Ascending aorta (tissue), 2 donors: ENCODE measurements at regions not wholly inside any gene's neighbourhood (a gene's known extent, or its start where the extent isn't known, plus 50 kb on each side); places are given as distances from the start of the nearest gene placed in this dataset.

Source experiments
- DNase-seq, 2 donors: peaks; one replicate each; pipeline ENCODE4 v3.0.0-alpha.2; 2019; ENCODE audit warnings: low spot score in 2 of 2
- H3K27ac ChIP-seq, 2 donors: fragments of 200-600 bp; sonication (generic); one replicate each; pipeline ENCODE4 v1.5.1; 2016 to 2017; ENCODE audit warnings: mild to moderate bottlenecking in 1 of 2
- H3K27me3 ChIP-seq: fragments of 200-600 bp; sonication (generic); one replicate; pipeline ENCODE4 v1.5.1; 2017
- H3K36me3 ChIP-seq, 2 donors: fragments of 200-600 bp; sonication (generic); one replicate each; pipeline ENCODE4 v1.5.1; 2016
- H3K4me1 ChIP-seq, 2 donors: fragments of 200-600 bp; sonication (generic); one replicate each; pipeline ENCODE4 v1.5.1; 2016 to 2017; ENCODE audit warnings: mild to moderate bottlenecking in 1 of 2
- H3K4me3 ChIP-seq, 2 donors: fragments of 200-600 bp; sonication (generic); one replicate each; pipeline ENCODE4 v1.5.1; 2016 to 2017; ENCODE audit warnings: mild to moderate bottlenecking in 1 of 2
- H3K9me3 ChIP-seq, 2 donors: fragments of 200-600 bp; sonication (generic); one replicate each; pipeline ENCODE4 v1.5.1; 2016
- CTCF ChIP-seq, 3 experiments: fragments of 200-600 bp in 2 of 3; fragments of 450-650 bp in 1 of 3; sonication (generic) in 2 of 3; IDR thresholded peaks; one replicate each; pipeline ENCODE4 v1.5.1; 2016 to 2019; ENCODE audit warnings: antibody characterized with exemption in 3 of 3, mild to moderate bottlenecking in 1 of 3, moderate library complexity in 1 of 3
- intact Hi-C: fragments of 100-400 bp; cut with DNase I; formaldehyde crosslinking; loops from one replicate; pipeline ENCODE4 v1.15.1; 2023

- H3K4me1 ChIP-seq: no peaks in the 10 kb centered on the region
- no peaks in the 10 kb centered on the region for H3K27me3 ChIP-seq
- no peak overlapping the region for H3K4me3 ChIP-seq
- intact Hi-C loops: no loop called here
- H3K9me3 ChIP-seq: no peaks in the 10 kb centered on the region
- TF ChIP-seq CTCF (IDR thresholded peaks at IDR 0.05): no peak
- no peak for DNase-seq
- H3K27ac ChIP-seq: no peak overlapping the region
- no peaks in the 10 kb centered on the region for H3K36me3 ChIP-seq
Observed at GRCh38 chr7:93040355-93040754, 77.4 kb downstream of the SAMD9 start.

GRCh38 chr7:93039786-93040185 lies 78.0 kb downstream of the SAMD9 start:
- TF ChIP-seq CTCF (IDR thresholded peaks at IDR 0.05): no peak
- Histone ChIP-seq H3K9me3 (no peaks in the 10 kb centered on the region), H3K36me3 (no peaks in the 10 kb centered on the region), H3K4me3 (no peak overlapping the region), H3K4me1 (no peaks in the 10 kb centered on the region), H3K27me3 (no peaks in the 10 kb centered on the region), H3K27ac (no peak overlapping the region)
- intact Hi-C loops: no loop called here
- DNase-seq: no peak

- no peak for TF ChIP-seq CTCF (IDR thresholded peaks at IDR 0.05)
- Histone ChIP-seq H3K4me3 (no peak overlapping the region), H3K27me3 (no peaks in the 10 kb centered on the region), H3K36me3 (no peaks in the 10 kb centered on the region), H3K9me3 (no peaks in the 10 kb centered on the region), H3K4me1 (no peaks in the 10 kb centered on the region), H3K27ac (no peak overlapping the region)
- intact Hi-C loops: no loop called here
- no peak for DNase-seq
Observed at GRCh38 chr7:93039282-93039681, 78.5 kb downstream of the SAMD9 start.

GRCh38 chr7:93036807-93037206 lies 81.0 kb downstream of the SAMD9 start:
- TF ChIP-seq CTCF (IDR thresholded peaks at IDR 0.05): no peak
- intact Hi-C loops: no loop called here
- no peak for DNase-seq
- Histone ChIP-seq H3K27ac (no peak overlapping the region), H3K36me3 (no peaks in the 10 kb centered on the region), H3K27me3 (no peaks in the 10 kb centered on the region), H3K4me3 (no peak overlapping the region), H3K9me3 (no peaks in the 10 kb centered on the region), H3K4me1 (no peaks in the 10 kb centered on the region)

GRCh38 chr7:93036149-93036640 lies 81.6 kb downstream of the SAMD9 start:
- no peak for TF ChIP-seq CTCF (IDR thresholded peaks at IDR 0.05)
- intact Hi-C loops: no loop called here
- H3K27ac ChIP-seq: no peak overlapping the region
- no peak for DNase-seq
- no peak overlapping the region for H3K4me3 ChIP-seq
- H3K36me3 ChIP-seq: no peaks in the 10 kb centered on the region
- no peaks in the 10 kb centered on the region for H3K27me3 ChIP-seq
- H3K9me3 ChIP-seq: peaks cover 0 to 4% of the 10 kb centered on the region in 2 donors
- no peaks in the 10 kb centered on the region for H3K4me1 ChIP-seq

- no peak for TF ChIP-seq CTCF (IDR thresholded peaks at IDR 0.05)
- no peak overlapping the region for H3K27ac ChIP-seq
- H3K9me3 ChIP-seq: peaks cover 0 to 4% of the 10 kb centered on the region in 2 donors
- no peaks in the 10 kb centered on the region for H3K27me3 ChIP-seq
- intact Hi-C loops: no loop called here
- H3K4me1 ChIP-seq: no peaks in the 10 kb centered on the region
- no peak overlapping the region for H3K4me3 ChIP-seq
- DNase-seq: no peak
- H3K36me3 ChIP-seq: no peaks in the 10 kb centered on the region
Observed at GRCh38 chr7:93031795-93032194, 86.0 kb downstream of the SAMD9 start.
